Activated effector memory CD4-positive, alpha-beta T cell treated with anti-CD3 and anti-CD28 coated beads, Interleukin-2, amount 50 U/mL, for 16 hours (primary cell): ENCODE measurements at regions not wholly inside any gene's neighbourhood (a gene's known extent, or its start where the extent isn't known, plus 50 kb on each side); places are given as distances from the start of the nearest gene placed in this dataset.

Experiments used
- DNase-seq: peaks from one replicate; pipeline ENCODE4 v3.0.0-alpha.2; 2020

DNA sequence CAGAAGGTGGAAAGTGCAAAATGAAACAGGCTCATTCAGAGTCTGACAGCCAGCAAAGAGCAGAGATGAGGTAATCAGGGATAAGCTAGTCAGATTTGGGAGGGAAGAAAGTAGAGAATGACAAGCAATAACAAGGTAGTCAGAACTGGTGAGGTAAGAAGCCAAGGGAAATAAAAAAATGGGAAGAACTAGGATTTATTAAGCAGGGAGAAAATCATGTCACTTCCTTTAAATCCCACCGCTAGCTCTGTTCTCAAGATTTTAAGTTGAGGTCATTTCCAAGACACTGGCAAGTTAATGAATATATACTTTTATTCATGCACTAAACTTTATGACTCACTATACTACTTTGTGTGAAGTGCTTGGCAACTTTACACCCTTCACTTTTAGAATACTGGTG, 1106.8 kb downstream of the IGSF11 start:
- DNase-seq, result no peak

DNA sequence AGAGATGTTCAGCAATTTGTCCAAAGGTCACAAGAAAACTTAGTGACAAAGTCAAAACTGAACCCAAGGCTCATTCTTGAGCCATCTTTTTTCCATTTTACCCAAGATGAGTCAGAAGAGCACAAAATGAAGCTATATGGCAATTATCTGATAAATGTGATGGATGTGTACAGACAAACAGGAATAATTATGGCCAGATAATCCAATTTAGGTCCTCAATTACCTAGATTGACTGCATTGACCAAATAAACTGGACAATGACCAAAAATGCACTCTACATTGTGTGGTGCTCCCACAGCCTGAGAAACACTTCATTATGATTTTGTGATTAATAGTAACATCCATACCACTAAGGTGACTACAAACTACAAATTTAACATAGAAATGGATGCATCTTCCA, 1105.8 kb downstream of the IGSF11 start:
- no peak for DNase-seq

DNA sequence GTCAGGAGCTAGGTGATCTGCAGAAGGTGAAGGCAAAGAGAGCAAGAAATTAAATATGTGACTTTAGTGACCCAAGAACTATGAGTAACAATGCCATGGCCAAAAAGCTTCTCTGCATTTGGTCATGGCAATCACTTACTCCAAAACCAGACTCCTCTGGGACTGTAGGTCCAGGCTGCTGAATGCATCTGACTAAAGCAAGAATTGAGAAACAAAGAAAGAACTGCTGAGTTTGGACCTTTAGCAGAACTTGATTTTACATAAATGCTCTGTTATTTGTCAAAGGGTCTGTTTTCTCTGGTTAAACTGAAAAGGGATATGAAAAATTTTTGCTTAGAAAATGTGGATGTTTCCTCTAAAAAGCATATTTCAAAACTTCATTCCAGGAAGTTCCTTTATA, 1102.2 kb downstream of the IGSF11 start:
- DNase-seq, result no peak

DNA sequence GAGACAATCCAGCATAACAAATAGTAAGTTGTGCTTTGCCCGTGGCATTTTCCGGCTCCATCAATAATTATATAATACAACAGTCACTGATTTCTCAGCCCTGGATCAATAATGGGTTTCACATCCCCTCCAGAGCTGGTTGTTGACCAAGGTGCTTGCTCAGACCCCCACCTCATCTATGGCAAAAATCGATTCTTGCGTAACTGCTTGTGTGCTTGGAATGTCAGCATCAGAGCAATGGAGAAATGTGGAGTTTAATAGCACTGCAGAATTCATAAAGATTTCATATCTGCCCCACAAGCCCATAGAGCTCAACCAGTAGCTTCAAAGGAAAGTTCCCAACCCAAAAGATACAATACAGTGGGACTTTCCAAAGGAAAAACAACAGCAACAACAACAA, 1098.5 kb downstream of the IGSF11 start:
- DNase-seq, result no peak

DNA sequence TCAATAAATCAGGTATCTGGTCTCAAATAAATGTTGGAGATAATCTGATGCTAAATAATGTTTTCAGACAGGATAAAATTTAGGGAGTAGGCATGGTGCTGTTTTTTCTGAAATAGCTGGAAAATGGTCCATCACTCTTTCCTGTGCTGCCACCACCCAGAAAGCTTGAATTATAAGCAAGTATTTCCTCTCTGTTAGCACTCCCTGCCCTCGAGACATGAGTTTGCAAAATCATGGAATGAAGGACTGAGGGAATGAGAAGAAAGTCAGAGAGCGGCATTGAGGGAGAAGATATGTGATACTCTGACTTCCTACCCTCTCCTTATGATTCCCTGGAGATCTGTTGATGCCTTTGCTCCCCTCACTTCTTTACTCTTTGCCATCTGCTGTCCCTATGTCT, 1095.7 kb downstream of the IGSF11 start:
- no peak for DNase-seq

DNA sequence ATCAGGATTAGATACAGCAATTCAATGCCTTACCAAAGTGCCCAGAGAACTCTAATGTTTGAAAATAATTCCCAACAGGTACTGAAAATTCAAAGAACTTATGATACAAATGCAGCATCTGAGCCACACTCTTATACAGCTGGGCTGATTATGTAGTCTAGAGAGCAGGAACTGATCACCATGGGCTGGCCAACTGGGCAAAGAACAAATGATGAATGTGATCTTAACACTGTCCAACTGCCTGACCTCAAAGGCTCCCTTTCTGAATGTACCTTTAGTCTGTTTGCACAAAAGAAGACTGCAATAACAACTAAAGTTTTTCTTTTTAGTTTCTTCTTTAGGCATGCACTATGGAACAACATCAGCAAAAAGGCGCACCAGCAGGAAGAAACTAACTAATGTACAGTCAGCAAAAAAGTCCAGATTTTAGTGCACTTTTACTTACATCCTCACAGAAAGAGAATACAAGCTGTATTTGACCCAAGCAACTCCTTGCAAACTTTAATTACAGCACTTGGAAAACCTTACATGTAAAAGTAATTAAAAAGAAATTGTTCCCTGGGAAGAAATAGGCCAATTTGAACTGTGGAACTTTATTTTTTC, 1095.1 kb downstream of the IGSF11 start:
- no peak for DNase-seq

DNA sequence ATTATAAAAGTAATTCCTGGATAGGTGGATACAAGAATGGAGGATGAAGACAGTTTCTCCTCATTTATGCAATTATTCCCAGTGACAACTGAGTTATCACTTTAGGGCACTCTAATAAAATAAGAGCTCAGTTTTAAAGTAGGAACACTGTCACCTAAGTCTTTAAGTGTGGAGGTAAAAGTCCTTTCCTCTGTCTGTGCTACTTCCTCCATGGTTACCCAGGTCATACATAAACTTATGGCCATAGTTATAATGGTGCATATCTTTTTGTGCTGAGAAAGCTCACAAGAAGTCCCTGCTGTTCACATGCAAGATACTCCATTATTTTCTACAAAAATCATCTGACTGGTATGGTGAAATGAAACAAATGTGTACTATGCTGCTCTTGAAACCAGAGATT, 1093.6 kb downstream of the IGSF11 start:
- DNase-seq, result no peak

DNA sequence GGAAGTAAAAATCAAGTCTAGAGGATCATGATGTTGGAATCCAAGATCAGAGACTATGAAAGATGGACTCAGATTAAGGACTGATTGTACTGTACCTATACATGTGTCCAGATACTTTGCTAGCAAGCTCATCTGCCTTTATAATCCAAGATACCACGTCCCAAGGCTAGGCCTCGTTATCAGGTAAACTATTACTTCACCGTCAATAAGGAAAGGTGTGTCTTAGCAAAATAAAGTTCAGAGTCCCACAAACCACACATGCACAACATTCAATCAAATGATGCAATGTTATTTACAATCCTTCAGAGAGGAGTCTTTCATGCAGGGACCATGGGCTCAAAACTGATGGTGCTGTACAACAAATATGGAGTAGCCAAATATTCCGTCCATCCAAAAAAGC, 1092.9 kb downstream of the IGSF11 start:
- DNase-seq, result no peak

DNA sequence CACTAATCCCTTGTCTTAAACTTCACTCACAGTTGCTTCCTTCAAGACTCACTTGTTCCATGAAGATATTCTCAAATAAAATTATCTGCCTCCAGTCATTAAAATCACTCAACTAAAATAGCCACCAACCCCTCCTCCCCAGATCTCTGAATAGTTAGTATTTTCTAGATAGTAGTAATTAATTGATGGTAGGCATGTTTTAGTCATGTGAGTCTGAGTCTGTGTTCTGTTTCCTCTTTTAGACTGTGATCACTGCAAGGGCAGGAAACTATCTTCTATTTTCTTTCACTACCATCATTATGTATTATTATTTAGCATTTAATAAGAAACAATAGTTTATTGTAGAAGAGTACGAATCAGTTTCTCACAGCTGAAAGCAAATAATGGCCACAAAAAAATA, 1080.5 kb downstream of the IGSF11 start:
- DNase-seq, result no peak

DNA sequence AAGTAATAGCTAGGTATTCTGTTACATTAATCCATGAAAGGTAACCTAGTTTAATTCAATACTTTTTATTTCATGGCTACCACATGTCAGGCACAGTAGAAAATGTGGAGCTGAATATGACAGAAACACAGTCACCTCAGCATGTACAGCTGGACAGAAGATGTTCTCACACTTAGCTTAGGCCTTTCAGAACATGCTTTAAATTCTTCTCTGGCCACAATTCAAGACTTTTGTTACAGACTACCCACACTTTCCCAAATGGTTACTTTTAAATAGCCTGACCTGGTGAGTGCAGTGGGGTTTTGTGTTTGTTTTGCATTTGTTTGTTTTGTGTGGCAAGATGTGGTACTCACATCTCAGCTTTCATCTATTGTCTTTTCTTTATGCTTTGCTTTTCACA, 1079.5 kb downstream of the IGSF11 start:
- no peak for DNase-seq

DNA sequence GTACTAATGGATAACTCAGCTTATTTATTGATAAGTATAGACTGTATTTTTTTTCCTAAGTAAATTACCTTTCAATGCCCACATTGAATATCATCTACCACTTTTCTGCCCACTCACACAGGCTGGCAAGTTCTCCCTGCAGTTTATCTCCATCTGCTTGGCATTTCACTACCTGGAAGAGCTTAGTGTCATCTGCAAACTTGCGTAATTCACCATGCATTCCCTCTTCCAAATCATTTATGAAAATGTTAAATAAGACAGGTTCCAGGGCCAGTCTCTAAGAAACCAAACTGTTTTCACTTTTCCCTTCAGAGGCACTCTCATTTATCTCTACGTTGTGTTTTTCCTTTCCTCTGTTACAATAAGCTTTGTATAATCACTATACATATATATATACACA, 1076.6 kb downstream of the IGSF11 start:
- DNase-seq, result no peak

DNA sequence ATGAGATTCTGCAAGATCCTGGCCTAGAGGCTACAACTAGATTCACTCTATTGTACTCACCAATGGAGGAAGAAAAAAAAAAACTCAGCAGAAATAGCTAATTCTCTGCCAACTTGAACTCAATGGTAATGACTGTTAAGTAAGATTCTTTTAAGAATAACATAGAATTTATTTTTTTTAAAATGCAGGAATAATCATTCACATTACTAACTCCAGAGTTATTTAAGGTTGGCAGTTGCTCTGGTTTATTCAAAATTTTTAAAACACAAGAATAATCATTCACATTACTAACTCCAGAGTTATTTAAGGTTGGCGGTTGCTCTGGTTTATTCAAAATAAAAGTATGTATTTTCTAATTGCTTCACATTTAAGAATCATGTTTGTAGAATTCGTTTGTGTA, 1071.9 kb downstream of the IGSF11 start:
- DNase-seq, result no peak

DNA sequence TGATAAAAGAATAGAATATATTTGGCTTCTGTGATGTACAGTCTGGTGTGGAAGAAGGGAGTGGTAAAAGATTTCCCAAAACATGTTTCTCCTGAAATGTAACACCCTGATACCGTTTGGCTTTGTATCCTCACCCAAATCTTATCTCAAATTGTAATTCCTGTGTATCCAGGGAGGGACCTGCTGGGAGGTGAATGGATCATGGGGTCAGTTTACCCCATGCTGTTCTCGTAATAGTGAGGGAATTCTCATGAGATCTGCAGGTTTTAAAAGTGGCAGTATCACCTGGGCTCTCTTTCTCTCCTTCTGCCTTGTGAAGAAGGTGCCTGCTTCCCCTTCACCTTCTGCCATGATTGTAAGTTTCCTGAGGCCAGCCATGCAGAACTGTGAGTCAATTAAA, 1070.8 kb downstream of the IGSF11 start:
- DNase-seq, result no peak

DNA sequence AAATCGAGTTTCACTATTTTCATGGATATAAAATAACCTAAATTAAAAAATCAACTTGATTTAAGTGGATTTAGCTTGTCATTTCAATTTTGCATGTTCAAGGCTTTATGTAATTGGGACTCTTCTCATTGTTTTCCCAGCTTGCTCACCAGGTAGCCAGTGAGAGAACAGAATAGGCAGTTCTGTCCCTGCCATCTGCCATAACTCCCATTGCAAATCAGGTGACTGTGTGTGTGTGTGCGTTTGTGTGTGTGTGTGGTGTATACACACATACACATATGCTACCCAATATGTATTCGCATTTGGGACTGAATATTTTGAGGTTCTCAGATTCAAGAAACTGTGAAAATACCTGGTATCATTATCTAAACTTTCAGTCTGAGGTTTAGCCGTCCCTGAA, 1069.8 kb downstream of the IGSF11 start:
- no peak for DNase-seq

DNA sequence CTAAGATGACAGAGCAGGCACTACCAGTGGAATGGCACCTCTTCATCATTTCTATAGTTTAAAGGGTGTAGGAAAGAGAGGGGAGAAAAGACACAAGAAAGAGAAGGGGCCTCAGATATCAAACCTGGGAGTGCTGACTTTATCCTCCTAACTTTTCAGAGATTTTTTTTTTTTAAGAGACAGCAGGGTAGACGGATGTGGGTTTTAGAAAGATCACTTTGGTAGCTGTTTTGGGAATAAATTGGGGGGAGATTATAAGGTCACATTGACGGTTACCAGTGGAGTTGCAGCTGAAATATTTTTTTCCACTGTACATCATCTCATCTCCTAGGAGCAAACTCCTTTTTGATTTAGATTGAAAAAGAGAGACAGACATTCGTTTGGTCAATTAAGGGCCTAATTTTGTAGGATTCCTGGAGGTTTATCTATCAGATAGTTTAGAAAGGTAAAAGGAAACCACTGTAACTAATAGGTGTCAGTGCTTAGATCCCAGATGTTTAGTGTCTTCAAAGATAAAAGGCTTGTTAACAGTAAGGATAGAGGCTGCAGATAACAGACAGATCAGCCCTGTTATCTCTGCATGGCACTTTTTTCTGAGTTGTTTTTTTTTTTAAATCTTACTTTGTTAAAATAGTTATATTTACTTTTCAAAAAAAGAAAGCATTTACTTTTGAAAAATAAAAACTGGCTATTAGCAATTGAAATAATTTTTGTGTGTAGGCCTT, 1057.0 kb downstream of the IGSF11 start:
- no peak for DNase-seq

DNA sequence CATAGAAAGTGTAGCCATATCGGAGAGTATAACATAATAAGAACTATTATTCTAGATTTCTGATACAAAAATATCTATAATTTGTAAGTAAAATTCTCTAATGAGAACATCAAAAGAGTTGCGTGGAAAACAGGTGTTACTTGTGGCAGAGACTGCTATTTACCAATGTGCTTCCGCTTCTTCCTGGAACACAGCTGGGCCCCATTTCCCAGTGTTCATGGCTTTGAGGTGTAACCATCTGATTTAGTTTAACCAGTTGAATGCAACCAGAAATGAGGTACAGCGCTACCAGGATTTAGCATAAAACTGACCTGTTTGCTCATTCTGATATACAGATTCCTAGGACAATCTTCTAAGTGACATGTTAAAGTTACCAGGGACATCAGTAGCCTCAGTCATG, 1055.2 kb downstream of the IGSF11 start:
- DNase-seq, result no peak

DNA sequence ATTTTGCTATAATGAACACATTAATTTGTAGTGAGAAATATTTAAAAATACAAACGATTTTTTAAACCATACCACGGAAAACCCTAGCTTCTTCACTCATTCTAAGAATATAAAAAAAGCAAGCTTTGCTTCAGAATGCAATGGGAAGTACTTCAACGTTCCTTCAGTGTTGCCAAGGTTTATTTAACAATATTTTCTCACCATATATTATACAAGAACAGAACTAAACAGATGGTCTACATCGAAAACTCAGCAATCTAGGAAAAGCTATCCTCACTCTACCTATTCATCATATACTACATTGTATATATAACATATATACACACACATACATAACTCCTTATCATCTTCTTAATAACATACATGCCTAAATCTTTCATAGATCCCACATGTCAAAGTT, 1047.4 kb downstream of the IGSF11 start:
- no peak for DNase-seq

DNA sequence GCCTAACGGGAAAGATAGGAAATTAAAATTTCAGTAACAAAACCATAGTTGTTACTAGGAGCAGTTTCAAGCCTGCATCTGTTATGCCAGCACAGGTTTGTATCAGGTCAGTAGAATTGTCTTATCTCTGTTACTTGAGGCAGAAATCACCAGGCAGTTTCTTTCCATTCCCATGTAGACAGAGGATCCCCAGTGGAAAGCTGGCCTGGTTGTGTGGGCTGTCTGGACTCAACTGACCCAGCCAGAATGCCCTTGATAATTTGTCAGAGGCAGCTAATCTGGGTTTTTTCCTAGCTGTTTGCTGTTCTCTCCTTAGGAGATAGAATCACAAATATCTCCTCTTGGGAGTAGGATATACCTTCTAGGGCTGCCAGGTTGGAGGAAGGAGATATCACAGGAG, 1044.7 kb downstream of the IGSF11 start:
- DNase-seq, result no peak

DNA sequence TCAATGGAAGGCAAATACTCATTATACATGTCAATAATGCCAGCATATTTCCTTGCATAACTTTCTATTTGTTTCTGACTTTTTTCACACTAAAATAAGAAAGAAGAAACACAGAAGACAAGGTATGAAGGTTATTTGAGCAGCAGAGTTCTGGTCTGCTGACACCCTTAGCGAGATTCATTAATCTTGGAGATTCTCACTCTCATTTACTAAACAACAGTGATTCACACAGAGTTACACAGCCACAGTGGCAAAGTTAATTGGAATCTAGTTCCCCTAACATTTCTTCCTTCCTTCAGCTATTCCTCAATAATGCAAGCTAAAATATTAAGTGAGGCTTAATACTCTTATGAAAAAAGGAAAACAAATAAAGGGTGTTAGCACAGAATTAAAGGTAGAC, 1044.0 kb downstream of the IGSF11 start:
- DNase-seq, result no peak

DNA sequence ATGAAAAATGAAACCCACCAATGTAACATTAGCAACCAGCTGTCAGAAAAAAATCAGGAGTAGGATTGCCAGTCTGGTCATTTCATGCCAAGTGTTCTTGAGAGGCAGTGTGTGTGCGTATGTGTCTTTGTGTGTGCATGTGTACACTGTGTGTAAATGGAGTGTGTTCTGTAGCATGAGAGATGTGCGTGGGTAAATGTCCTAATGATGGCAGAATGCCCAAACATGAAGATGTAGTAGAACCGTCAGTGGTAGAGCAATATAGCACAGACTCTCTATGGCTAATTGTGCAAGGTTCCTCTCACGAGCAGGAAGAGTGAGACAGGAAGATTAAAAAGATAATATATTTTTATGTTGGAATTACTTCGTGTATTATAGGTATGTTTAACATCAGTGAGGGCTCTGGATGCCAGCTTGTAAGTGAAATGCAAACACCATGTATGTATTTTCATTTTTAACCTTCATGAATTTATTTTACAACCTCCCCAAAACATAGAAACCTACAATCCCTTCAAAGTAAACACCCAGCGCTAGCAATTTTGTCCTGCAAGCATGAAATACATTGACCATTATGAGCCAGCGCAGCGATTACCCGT, 1038.7 kb downstream of the IGSF11 start:
- no peak for DNase-seq

DNA sequence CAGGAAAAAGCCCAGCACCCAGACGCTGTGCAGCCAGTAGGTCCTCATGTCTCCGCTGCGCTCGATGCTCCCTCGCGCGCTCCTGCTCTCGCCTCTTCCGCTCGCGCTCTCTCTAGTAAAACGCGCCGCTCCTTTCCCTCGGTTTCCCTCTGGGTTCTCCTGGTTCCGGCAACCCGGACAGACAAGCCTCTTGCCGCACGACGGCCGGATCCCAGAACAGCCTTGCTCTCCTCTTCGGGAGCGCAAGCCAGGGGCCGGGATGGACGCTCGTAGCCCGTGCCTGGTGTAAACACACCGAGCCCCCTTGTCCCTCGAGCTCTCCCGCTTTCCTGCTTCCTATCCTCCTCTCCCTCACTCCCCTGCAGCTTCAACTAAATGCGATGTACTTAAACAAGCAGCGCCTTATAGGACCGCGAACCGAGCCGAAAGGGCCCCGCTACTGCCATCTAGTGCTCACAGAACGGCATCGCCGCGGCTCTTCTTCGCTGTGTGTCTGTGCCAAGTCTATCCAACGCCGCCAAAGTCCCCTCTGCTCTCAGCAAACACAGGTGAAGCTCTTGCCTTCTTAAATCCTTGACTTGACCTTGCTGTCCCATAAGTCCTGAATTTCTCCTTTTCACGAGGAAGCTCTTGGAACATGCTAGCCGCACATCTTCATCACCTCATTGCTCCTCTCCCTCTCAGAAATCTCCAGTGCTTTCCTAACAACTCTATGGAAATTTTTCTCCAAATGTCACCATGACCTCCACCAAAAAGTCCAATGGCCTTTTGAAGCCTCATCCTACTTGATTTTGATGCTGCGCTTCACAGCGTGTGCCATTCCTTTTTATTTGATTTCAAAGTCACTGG, 1037.2 kb downstream of the IGSF11 start:
- DNase-seq, result peak; percentile 66

DNA sequence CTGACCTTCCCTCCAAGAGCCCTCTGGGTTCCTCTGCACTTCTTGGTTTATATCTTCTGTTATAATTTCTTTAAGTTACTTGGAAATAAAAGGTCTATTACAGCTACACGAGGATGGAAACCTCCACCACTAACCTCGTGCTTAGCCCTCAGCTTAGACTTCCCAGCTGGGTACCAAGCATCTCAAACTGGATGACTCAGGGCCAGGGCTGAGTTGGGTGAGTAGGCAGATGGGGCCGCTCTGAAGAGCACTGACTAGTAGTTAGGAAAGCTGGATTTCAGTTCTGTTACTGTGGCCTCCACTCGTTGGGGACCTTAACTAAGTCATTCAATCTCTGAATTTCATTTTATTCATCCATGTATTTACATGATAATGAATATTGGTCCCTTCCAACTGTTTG, 1036.6 kb downstream of the IGSF11 start:
- no peak for DNase-seq

DNA sequence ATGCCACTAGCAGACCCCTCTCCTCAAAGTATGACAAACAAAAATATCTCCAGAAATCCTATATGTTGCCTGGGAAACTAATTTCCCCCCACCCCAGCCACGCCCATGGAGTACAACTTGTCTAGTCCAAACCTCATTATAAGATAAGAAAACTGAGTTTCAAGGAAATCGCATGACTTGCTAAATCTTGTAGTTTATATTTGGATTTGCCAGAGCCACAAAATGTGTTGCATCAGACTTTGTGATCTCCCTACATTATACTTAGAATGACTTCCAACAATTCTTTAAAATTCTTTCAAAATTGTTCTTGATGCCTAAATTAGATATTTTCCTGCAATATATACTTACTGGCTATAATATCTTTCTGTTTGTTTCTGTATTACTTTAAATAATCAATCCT, 1034.4 kb downstream of the IGSF11 start:
- no peak for DNase-seq

DNA sequence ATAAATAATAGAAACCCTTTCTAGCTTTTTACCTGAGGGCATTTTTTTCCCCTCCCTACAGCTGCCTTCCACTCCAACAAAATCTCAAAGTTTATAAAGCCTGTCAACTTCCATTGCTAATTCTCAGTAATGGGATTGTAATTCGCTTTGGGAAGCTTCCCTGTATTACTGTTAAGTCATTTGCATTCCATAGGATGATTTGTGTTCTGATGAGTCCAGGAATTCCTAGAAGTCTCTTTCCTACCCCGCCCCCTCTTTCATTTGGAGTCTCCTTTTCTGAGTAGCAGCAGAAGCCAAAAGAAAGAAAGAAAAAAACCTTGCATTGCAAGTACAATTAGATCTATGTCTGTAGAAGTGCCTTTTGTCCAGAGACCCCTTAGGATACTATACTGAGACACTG, 1033.3 kb downstream of the IGSF11 start:
- DNase-seq, result no peak
